ENCODE measurements at regions not wholly inside any gene's neighbourhood (a gene's known extent, or its start where the extent isn't known, plus 50 kb on each side); places are given as distances from the start of the nearest gene placed in this dataset.

DNA sequence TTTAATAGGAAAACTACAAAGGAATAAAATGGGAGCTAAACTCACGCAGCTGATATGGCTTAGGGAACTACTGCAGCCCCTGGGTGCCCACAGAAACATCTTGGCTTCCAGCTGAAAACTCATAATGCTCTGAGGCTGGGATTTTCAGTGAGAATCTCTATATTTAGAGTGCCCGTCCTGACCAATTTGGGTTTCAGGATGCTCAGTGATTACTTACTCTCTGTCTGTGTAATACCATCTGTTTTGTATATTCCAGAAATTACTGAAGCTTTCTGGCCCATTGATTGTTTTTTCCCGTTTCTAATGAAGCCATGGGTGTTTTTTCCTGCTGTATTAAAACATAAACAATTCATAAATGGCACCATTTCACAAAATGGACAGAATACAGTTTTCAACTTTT is 50.6 kb upstream of the ZNF385D start:
- no peaks in the 10 kb centered on the region for H3K27me3 ChIP-seq (ENCODE audit: low read length)
- H4K20me1 ChIP-seq (ENCODE audit: low read depth, low read length), result no peaks in the 10 kb centered on the region
- H3K27ac ChIP-seq (ENCODE audit: low read depth, low read length), result no peak overlapping the region
- no peaks in the 10 kb centered on the region for H3K9me3 ChIP-seq (ENCODE audit: insufficient read depth, low read length)
- TF ChIP-seq, protein P1, sequence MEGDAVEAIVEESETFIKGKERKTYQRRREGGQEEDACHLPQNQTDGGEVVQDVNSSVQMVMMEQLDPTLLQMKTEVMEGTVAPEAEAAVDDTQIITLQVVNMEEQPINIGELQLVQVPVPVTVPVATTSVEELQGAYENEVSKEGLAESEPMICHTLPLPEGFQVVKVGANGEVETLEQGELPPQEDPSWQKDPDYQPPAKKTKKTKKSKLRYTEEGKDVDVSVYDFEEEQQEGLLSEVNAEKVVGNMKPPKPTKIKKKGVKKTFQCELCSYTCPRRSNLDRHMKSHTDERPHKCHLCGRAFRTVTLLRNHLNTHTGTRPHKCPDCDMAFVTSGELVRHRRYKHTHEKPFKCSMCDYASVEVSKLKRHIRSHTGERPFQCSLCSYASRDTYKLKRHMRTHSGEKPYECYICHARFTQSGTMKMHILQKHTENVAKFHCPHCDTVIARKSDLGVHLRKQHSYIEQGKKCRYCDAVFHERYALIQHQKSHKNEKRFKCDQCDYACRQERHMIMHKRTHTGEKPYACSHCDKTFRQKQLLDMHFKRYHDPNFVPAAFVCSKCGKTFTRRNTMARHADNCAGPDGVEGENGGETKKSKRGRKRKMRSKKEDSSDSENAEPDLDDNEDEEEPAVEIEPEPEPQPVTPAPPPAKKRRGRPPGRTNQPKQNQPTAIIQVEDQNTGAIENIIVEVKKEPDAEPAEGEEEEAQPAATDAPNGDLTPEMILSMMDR (IDR thresholded peaks at IDR 0.05; ENCODE audit: insufficient read depth, low read length, poor library complexity, severe bottlenecking), result no peak
- TF ChIP-seq EZH2phosphoT487 (conservative IDR thresholded peaks at IDR 0.05; ENCODE audit: low read length), result no peak
- no peaks in the 10 kb centered on the region for H3K79me2 ChIP-seq (ENCODE audit: insufficient read depth, low read length)
- H2AFZ ChIP-seq (ENCODE audit: low read depth, low read length, severe bottlenecking), result no peak overlapping the region
- no peak overlapping the region for H3K4me2 ChIP-seq (ENCODE audit: low read depth, low read length, poor library complexity, severe bottlenecking)
- H3K36me3 ChIP-seq (ENCODE audit: low read length), result no peaks in the 10 kb centered on the region
- H3K4me3 ChIP-seq (ENCODE audit: insufficient read depth, low read length, poor library complexity, severe bottlenecking), result no peak overlapping the region
- H3K9me2 ChIP-seq (replicated peaks; ENCODE audit: insufficient read depth, low read length), result no peaks in the 10 kb centered on the region
- H3K9ac ChIP-seq (ENCODE audit: low read length), result no peak overlapping the region
- no peaks in the 10 kb centered on the region for H3F3A ChIP-seq (ENCODE audit: insufficient read depth)

DNA sequence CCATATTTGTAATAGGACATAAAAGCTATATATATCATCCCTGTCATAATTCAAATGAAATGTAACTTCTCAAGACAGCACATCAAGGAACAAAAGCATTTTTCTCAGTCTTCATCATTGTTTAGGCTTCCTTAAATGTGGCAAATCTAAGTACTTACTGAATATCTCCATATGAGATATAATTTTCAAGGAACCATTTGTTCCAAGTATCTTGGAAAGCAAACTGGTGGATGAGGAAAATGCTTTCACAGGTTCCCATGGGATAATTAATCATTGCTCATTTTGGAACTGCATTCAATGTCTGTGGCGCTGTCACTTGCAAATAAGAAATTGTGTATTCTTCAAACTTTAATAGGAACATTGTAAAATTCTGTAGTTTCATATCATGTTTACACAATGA is 52.6 kb upstream of the ZNF385D start:
- no peak overlapping the region for H3K4me2 ChIP-seq (ENCODE audit: low read depth, low read length, poor library complexity, severe bottlenecking)
- H3K36me3 ChIP-seq (ENCODE audit: low read length), result no peaks in the 10 kb centered on the region
- no peaks in the 10 kb centered on the region for H3K9me3 ChIP-seq (ENCODE audit: insufficient read depth, low read length)
- H3K4me3 ChIP-seq (ENCODE audit: insufficient read depth, low read length, poor library complexity, severe bottlenecking), result no peak overlapping the region
- H3K27ac ChIP-seq (ENCODE audit: low read depth, low read length), result no peak overlapping the region
- H4K20me1 ChIP-seq (ENCODE audit: low read depth, low read length), result no peaks in the 10 kb centered on the region
- H3K79me2 ChIP-seq (ENCODE audit: insufficient read depth, low read length), result no peaks in the 10 kb centered on the region
- H3K9me2 ChIP-seq (replicated peaks; ENCODE audit: insufficient read depth, low read length), result no peaks in the 10 kb centered on the region
- TF ChIP-seq EZH2phosphoT487 (conservative IDR thresholded peaks at IDR 0.05; ENCODE audit: low read length), result no peak
- no peak overlapping the region for H3K9ac ChIP-seq (ENCODE audit: low read length)
- no peaks in the 10 kb centered on the region for H3K27me3 ChIP-seq (ENCODE audit: low read length)
- H3F3A ChIP-seq (ENCODE audit: insufficient read depth), result no peaks in the 10 kb centered on the region
- no peak overlapping the region for H2AFZ ChIP-seq (ENCODE audit: low read depth, low read length, severe bottlenecking)

DNA sequence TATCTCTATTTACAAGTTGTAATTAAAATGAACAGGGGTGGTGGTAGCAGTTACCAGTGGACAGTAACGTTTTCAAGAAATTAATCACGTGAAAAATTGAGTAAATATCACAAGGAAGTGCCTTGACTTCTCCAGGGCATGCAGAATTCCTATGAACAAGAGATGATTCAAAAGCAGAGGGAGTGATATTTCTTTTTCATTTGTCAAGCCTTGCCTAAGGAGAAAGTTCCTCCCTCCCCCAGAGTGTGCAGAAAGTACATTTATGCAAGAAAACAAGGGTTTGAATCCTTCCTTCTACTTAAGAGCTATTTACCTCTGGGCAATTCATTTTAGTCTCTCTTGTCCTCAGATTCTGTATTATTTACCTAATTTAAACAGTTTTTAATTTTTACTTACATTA is 53.3 kb upstream of the ZNF385D start:
- H3K9ac ChIP-seq (ENCODE audit: low read length), result no peak overlapping the region
- no peaks in the 10 kb centered on the region for H3K9me2 ChIP-seq (replicated peaks; ENCODE audit: insufficient read depth, low read length)
- no peaks in the 10 kb centered on the region for H3K36me3 ChIP-seq (ENCODE audit: low read length)
- no peaks in the 10 kb centered on the region for H3K9me3 ChIP-seq (ENCODE audit: insufficient read depth, low read length)
- H3K79me2 ChIP-seq (ENCODE audit: insufficient read depth, low read length), result no peaks in the 10 kb centered on the region
- no peak overlapping the region for H3K4me3 ChIP-seq (ENCODE audit: insufficient read depth, low read length, poor library complexity, severe bottlenecking)
- no peaks in the 10 kb centered on the region for H3F3A ChIP-seq (ENCODE audit: insufficient read depth)
- TF ChIP-seq, protein P1 (IDR thresholded peaks at IDR 0.05; ENCODE audit: insufficient read depth, low read length, poor library complexity, severe bottlenecking), result no peak
- no peak for TF ChIP-seq EZH2phosphoT487 (conservative IDR thresholded peaks at IDR 0.05; ENCODE audit: low read length)
- H3K27me3 ChIP-seq (ENCODE audit: low read length), result no peaks in the 10 kb centered on the region
- no peak overlapping the region for H3K4me2 ChIP-seq (ENCODE audit: low read depth, low read length, poor library complexity, severe bottlenecking)
- no peak overlapping the region for H2AFZ ChIP-seq (ENCODE audit: low read depth, low read length, severe bottlenecking)
- no peaks in the 10 kb centered on the region for H4K20me1 ChIP-seq (ENCODE audit: low read depth, low read length)
- H3K27ac ChIP-seq (ENCODE audit: low read depth, low read length), result no peak overlapping the region

DNA sequence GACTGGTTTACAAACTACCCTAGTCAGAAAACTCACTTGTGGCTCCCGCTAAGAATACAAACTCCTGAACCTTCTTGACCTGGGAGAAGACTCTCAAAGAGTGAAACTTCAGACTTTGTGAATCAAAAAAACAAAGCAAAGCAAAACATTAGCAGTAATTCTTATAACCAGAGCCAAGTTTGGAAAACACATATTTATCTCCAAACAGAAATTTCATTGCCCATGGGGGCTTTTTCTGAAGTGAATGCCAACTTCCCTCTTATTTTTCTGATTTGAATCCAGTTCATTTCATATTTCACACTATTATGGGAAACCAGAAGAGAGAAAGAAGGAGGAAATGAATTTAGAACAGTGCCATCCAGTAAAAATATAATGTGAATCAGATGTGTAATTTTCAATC is 55.7 kb upstream of the ZNF385D start:
- no peaks in the 10 kb centered on the region for H3K79me2 ChIP-seq (ENCODE audit: insufficient read depth, low read length)
- TF ChIP-seq EZH2phosphoT487 (conservative IDR thresholded peaks at IDR 0.05; ENCODE audit: low read length), result no peak
- TF ChIP-seq, protein P1 (IDR thresholded peaks at IDR 0.05; ENCODE audit: insufficient read depth, low read length, poor library complexity, severe bottlenecking), result no peak
- no peak overlapping the region for H2AFZ ChIP-seq (ENCODE audit: low read depth, low read length, severe bottlenecking)
- no peaks in the 10 kb centered on the region for H3K9me3 ChIP-seq (ENCODE audit: insufficient read depth, low read length)
- no peak overlapping the region for H3K4me2 ChIP-seq (ENCODE audit: low read depth, low read length, poor library complexity, severe bottlenecking)
- H3K27me3 ChIP-seq (ENCODE audit: low read length), result no peaks in the 10 kb centered on the region
- H3F3A ChIP-seq (ENCODE audit: insufficient read depth), result no peaks in the 10 kb centered on the region
- H3K36me3 ChIP-seq (ENCODE audit: low read length), result no peaks in the 10 kb centered on the region
- no peaks in the 10 kb centered on the region for H4K20me1 ChIP-seq (ENCODE audit: low read depth, low read length)
- H3K9ac ChIP-seq (ENCODE audit: low read length), result no peak overlapping the region
- no peak overlapping the region for H3K4me3 ChIP-seq (ENCODE audit: insufficient read depth, low read length, poor library complexity, severe bottlenecking)
- no peak overlapping the region for H3K27ac ChIP-seq (ENCODE audit: low read depth, low read length)
- H3K9me2 ChIP-seq (replicated peaks; ENCODE audit: insufficient read depth, low read length), result no peaks in the 10 kb centered on the region
